Neutrophil (primary cell): ENCODE measurements at regions not wholly inside any gene's neighbourhood (a gene's known extent, or its start where the extent isn't known, plus 50 kb on each side); places are given as distances from the start of the nearest gene placed in this dataset.

Source experiments
- H3K27ac ChIP-seq: fragments of 200-600 bp; sonication (generic); 2 replicates; pipeline ENCODE4 v1.5.1; 2016; ENCODE audit warnings: mild to moderate bottlenecking, moderate library complexity
- H3K27me3 ChIP-seq: fragments of 200-600 bp; sonication (generic); 2 replicates; pipeline ENCODE4 v1.6.0; 2016; ENCODE audit warnings: mild to moderate bottlenecking
- H3K36me3 ChIP-seq: fragments of 200-600 bp; sonication (generic); 2 replicates; pipeline ENCODE4 v1.5.1; 2017
- H3K4me1 ChIP-seq, 2 experiments: fragments of 200-600 bp in 1 of 2; sonication (generic) in 1 of 2; 1 replicate in 1 of 2; 2 replicates in 1 of 2; pipeline versions ENCODE4 v1.5.1 to v1.6.1; 2013 to 2016; ENCODE audit warnings: low read depth in 1 of 2, low read length in 1 of 2, mild to moderate bottlenecking in 1 of 2, moderate library complexity in 1 of 2; ENCODE audit not compliant: control insufficient read depth in 1 of 2, insufficient read depth in 1 of 2
- H3K4me3 ChIP-seq, 2 experiments: fragments of 200-600 bp in 1 of 2; sonication (generic) in 1 of 2; 1 replicate in 1 of 2; 2 replicates in 1 of 2; pipeline ENCODE4 v1.5.1; 2013 to 2016; ENCODE audit warnings: low read depth in 1 of 2, low read length in 1 of 2, mild to moderate bottlenecking in 1 of 2, moderate library complexity in 1 of 2
- H3K9me3 ChIP-seq: fragments of 200-600 bp; sonication (generic); 2 replicates; pipeline ENCODE4 v1.5.1; 2016
- TF ChIP-seq, protein P1 (sequence below): fragments of 200-600 bp; sonication (generic); IDR thresholded peaks from 2 replicates; pipeline ENCODE4 v1.5.1; 2016; ENCODE audit warnings: antibody characterized with exemption

DNA sequence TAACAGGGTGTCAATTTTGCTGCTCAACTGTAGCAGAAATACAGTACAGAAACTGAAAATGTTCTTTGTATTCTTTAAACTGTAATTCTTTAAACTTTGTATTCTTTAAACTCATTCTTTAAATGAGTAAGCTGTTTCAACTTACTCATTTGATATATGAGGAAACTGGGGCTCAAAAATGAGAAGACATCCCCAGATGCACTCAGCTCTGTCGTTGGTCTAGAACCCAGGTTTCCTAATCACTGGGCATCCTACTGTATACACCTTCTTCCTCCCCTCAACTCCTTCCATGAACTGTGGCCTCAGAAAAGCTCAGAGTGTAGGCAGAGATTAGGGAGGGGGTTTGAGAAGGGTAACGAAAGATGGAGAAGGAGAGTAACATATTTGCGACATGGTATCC, 136.5 kb upstream of the MAST4 start:
- H3K4me1 ChIP-seq, result no peaks in the 10 kb centered on the region
- H3K9me3 ChIP-seq, result no peaks in the 10 kb centered on the region
- H3K4me3 ChIP-seq, result no peak overlapping the region
- H3K36me3 ChIP-seq, result no peaks in the 10 kb centered on the region
- TF ChIP-seq, protein P1, sequence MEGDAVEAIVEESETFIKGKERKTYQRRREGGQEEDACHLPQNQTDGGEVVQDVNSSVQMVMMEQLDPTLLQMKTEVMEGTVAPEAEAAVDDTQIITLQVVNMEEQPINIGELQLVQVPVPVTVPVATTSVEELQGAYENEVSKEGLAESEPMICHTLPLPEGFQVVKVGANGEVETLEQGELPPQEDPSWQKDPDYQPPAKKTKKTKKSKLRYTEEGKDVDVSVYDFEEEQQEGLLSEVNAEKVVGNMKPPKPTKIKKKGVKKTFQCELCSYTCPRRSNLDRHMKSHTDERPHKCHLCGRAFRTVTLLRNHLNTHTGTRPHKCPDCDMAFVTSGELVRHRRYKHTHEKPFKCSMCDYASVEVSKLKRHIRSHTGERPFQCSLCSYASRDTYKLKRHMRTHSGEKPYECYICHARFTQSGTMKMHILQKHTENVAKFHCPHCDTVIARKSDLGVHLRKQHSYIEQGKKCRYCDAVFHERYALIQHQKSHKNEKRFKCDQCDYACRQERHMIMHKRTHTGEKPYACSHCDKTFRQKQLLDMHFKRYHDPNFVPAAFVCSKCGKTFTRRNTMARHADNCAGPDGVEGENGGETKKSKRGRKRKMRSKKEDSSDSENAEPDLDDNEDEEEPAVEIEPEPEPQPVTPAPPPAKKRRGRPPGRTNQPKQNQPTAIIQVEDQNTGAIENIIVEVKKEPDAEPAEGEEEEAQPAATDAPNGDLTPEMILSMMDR, result no peak
- no peaks in the 10 kb centered on the region for H3K27me3 ChIP-seq
- no peak overlapping the region for H3K27ac ChIP-seq

DNA sequence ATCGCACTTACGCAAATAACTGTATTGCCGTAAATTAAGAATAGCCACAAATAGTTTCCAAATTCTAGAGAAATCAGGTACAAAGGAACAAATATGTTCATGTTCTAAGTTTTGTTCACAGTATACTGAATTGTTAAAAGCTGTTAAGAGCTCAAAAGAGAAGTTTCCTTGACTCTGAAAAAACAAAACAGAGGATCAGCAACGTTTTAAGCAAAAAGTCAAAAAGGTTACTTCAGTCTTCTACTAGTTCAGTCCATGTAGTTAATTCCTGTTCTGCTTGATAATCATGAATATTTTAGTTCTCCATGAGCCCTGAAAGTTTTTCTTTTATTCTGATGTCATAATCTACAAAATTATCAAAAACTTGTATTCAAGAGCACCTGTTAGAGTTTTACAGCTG, 128.6 kb upstream of the MAST4 start:
- Histone ChIP-seq H3K9me3 (peaks cover 4% of the 10 kb centered on the region), H3K4me3 (no peak overlapping the region), H3K27me3 (no peaks in the 10 kb centered on the region), H3K36me3 (no peaks in the 10 kb centered on the region), H3K4me1 (no peaks in the 10 kb centered on the region), H3K27ac (no peak overlapping the region)
- TF ChIP-seq, protein P1, result no peak

DNA sequence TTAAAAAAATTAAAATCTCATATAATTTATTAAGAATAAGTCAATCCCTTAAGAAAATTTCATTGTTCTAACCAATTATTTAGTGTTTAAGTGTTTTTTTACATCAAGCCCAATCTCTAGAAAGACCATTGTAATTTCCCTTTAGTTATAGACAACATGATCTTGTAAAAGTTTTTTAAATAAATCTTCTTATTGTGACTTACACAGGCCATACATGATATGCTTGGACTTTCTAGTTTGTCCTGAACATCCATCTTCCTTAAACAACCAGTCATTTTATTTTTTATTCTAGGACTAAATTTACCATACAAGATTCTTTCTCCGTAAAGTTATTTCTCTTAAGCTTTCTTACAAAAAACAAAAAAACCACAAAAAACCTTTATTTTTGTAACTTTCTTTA, 126.5 kb upstream of the MAST4 start:
- H3K9me3 ChIP-seq, result peaks cover 4% of the 10 kb centered on the region

DNA sequence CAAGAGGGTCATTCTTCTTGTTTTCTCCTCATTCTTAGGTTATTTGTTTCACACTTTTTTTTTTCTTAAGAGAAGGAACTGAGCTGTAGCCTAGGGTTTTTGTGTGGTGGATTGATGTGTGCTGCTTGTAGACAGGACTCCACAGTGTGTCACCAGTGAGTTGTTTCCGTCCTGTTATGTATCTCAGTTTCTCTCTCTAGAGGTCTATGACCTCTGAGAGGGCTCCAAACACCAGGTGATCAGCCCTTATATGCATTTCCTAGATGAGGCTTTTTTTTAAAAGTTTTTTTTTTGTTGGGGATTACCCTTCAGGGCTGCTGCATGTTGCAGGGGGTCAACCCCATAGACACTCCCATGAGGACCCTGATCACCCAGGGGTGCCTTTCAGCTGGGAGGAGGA, 124.2 kb upstream of the MAST4 start:
- no peaks in the 10 kb centered on the region for H3K36me3 ChIP-seq
- H3K9me3 ChIP-seq, result peaks cover 4% of the 10 kb centered on the region
- H3K4me1 ChIP-seq, result no peaks in the 10 kb centered on the region
- TF ChIP-seq, protein P1, result no peak
- H3K27ac ChIP-seq, result no peak overlapping the region
- H3K27me3 ChIP-seq, result no peaks in the 10 kb centered on the region
- H3K4me3 ChIP-seq, result no peak overlapping the region

More for the DNA sequence above, 126.5 kb upstream of the MAST4 start:
- no peaks in the 10 kb centered on the region for H3K27me3 ChIP-seq
- TF ChIP-seq, protein P1, result no peak
- no peak overlapping the region for H3K27ac ChIP-seq
- H3K4me3 ChIP-seq, result no peak overlapping the region
- H3K36me3 ChIP-seq, result no peaks in the 10 kb centered on the region
- no peaks in the 10 kb centered on the region for H3K4me1 ChIP-seq

DNA sequence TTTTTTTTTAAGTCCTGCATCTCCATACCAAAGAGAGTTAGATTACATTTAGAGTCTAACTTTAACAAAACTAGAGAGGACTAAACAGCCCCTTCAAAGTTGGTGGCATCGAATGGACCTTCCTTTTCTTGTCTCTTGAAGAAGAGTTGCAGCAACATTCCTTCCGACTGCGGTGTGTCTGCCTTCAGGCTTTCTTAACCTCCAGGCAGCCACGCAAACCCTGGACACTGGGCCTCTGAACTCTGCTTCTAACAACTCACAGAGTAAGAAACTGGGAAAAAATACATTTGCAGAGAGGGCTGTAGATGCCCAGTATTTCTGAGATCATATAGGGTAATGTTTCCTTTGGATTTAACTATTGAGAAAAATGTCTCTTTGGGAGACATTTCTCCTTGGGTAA, 120.5 kb upstream of the MAST4 start:
- TF ChIP-seq, protein P1, result no peak
- no peaks in the 10 kb centered on the region for H3K9me3 ChIP-seq
- no peaks in the 10 kb centered on the region for H3K36me3 ChIP-seq
- no peaks in the 10 kb centered on the region for H3K4me1 ChIP-seq
- no peaks in the 10 kb centered on the region for H3K27me3 ChIP-seq
- no peak overlapping the region for H3K4me3 ChIP-seq
- no peak overlapping the region for H3K27ac ChIP-seq

DNA sequence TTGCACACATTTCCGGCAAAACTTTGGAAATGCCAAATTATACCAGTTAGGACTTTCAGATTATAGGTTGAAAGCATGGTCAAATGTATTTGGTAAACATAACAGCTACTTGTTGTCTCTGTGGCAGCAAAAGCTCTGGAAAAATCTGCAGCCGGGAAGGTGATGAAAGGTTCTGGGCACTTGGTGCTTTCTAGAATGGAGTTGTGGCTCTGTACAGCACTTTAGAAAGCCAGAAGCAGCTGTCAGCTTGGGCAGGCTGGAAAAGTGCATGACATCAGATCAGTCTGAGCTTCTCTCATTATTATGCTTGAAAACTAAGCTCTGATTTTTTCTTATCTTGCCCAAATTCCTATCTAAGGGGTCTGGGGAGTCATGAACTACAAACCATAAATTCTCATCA, 118.6 kb upstream of the MAST4 start:
- TF ChIP-seq, protein P1, result no peak

More for the DNA sequence above, 118.6 kb upstream of the MAST4 start:
- Histone ChIP-seq H3K27ac (no peak overlapping the region), H3K4me3 (no peak overlapping the region), H3K36me3 (no peaks in the 10 kb centered on the region), H3K27me3 (no peaks in the 10 kb centered on the region), H3K9me3 (no peaks in the 10 kb centered on the region), H3K4me1 (no peaks in the 10 kb centered on the region)
